Breast epithelium (tissue), 4 donors: ENCODE measurements at regions not wholly inside any gene's neighbourhood (a gene's known extent, or its start where the extent isn't known, plus 50 kb on each side); places are given as distances from the start of the nearest gene placed in this dataset.

Experiments
- DNase-seq, 2 donors: peaks; one replicate each; pipeline ENCODE4 v3.0.0-alpha.2; 2019; ENCODE audit warnings: low spot score in 2 of 2
- H3K27ac ChIP-seq, 2 donors: fragments of 200-600 bp; sonication (generic) in 1 of 2; one replicate each; pipeline ENCODE4 v1.5.1; 2016 to 2019; ENCODE audit warnings: mild to moderate bottlenecking in 1 of 2
- H3K27me3 ChIP-seq, 2 donors: fragments of 200-600 bp; sonication (generic) in 1 of 2; one replicate each; pipeline versions ENCODE4 v1.5.1 to v1.6.0; 2017 to 2019; ENCODE audit warnings: control low read depth in 1 of 2, mild to moderate bottlenecking in 1 of 2
- H3K36me3 ChIP-seq: fragments of 200-600 bp; one replicate; pipeline ENCODE4 v1.5.1; 2019
- H3K4me1 ChIP-seq, 2 donors: fragments of 200-600 bp; sonication (generic); one replicate each; pipeline ENCODE4 v1.5.1; 2016 to 2019; ENCODE audit warnings: control low read depth in 1 of 2
- H3K4me3 ChIP-seq, 3 donors: fragments of 200-600 bp; sonication (generic); 1 replicate in 2 of 3; 2 replicates in 1 of 3; pipeline ENCODE4 v1.5.1; 2016 to 2019; ENCODE audit warnings: mild to moderate bottlenecking in 3 of 3, moderate library complexity in 2 of 3
- H3K9me3 ChIP-seq, 2 donors: fragments of 200-600 bp; sonication (generic) in 1 of 2; one replicate each; pipeline ENCODE4 v1.5.1; 2016 to 2019; ENCODE audit warnings: control low read depth in 1 of 2
- CTCF ChIP-seq, 3 donors: fragments of 450-650 bp; IDR thresholded peaks; one replicate each; pipeline ENCODE4 v1.5.1; 2016 to 2017; ENCODE audit warnings: antibody characterized with exemption in 3 of 3, mild to moderate bottlenecking in 3 of 3, moderate library complexity in 3 of 3
- POLR2A ChIP-seq: fragments of 450-650 bp; IDR thresholded peaks from one replicate; pipeline ENCODE4 v1.6.1; 2016; ENCODE audit warnings: antibody characterized with exemption, mild to moderate bottlenecking, moderate library complexity
- POLR2AphosphoS5 ChIP-seq, 3 donors: sonication (generic); formaldehyde crosslinking; IDR thresholded peaks; one replicate each; pipeline ENCODE4 v1.6.1; 2017; ENCODE audit warnings: antibody characterized with exemption in 3 of 3
- intact Hi-C: fragments of 100-400 bp; cut with DNase I; formaldehyde crosslinking; loops from one replicate; pipeline ENCODE4 v1.15.1; 2023; ENCODE audit warnings: low total_unique reads

GRCh38 chr1:214107322-214108096, 119.7 kb downstream of the PROX1 start:
- TF ChIP-seq CTCF (IDR thresholded peaks at IDR 0.05) (no peak), POLR2A (no peak), POLR2AphosphoS5 (IDR thresholded peaks at IDR 0.05) (no peak)
- Histone ChIP-seq H3K4me1 (no peaks in the 10 kb centered on the region), H3K9me3 (peaks cover 0 to 6% of the 10 kb centered on the region in 2 donors), H3K36me3 (no peaks in the 10 kb centered on the region), H3K4me3 (peak overlapping the region; percentile 17 to 48 (median 19)), H3K27me3 (no peaks in the 10 kb centered on the region), H3K27ac (peak overlapping the region in 1 of 2 donors; percentile 19)
- intact Hi-C loops, result no loop called here
- DNase-seq, result no peak

- H3K27me3 ChIP-seq, result no peaks in the 10 kb centered on the region
- H3K27ac ChIP-seq, result peak overlapping the region in 1 of 2 donors; percentile 19
- TF ChIP-seq POLR2AphosphoS5 (IDR thresholded peaks at IDR 0.05) (no peak), POLR2A (no peak), CTCF (IDR thresholded peaks at IDR 0.05) (no peak)
- intact Hi-C loops, result no loop called here
- H3K36me3 ChIP-seq, result no peaks in the 10 kb centered on the region
- H3K4me3 ChIP-seq, result peak overlapping the region in 1 of 3 donors; percentile 48
- no peaks in the 10 kb centered on the region for H3K4me1 ChIP-seq
- DNase-seq, result no peak
- peaks cover 0 to 6% of the 10 kb centered on the region in 2 donors for H3K9me3 ChIP-seq
These were observed 120.3 kb downstream of the PROX1 start for GRCh38 chr1:214108097-214108446.

GRCh38 chr1:214111796-214112195, 124.0 kb downstream of the PROX1 start:
- TF ChIP-seq POLR2A, result no peak
- no peak for TF ChIP-seq CTCF (IDR thresholded peaks at IDR 0.05)
- no peak for TF ChIP-seq POLR2AphosphoS5 (IDR thresholded peaks at IDR 0.05)
- Histone ChIP-seq H3K4me3 (no peak overlapping the region), H3K27me3 (no peaks in the 10 kb centered on the region), H3K9me3 (no peaks in the 10 kb centered on the region), H3K27ac (no peak overlapping the region), H3K4me1 (no peaks in the 10 kb centered on the region), H3K36me3 (no peaks in the 10 kb centered on the region)
- intact Hi-C loops, result no loop called here
- no peak for DNase-seq

- no peaks in the 10 kb centered on the region for H3K27me3 ChIP-seq
- peaks cover 7 to 15% of the 10 kb centered on the region in 2 donors for H3K9me3 ChIP-seq
- no peaks in the 10 kb centered on the region for H3K4me1 ChIP-seq
- H3K27ac ChIP-seq, result no peak overlapping the region
- no peak for DNase-seq
- H3K4me3 ChIP-seq, result no peak overlapping the region
- intact Hi-C loops, result no loop called here
- no peaks in the 10 kb centered on the region for H3K36me3 ChIP-seq
- TF ChIP-seq POLR2A (no peak), POLR2AphosphoS5 (IDR thresholded peaks at IDR 0.05) (no peak), CTCF (IDR thresholded peaks at IDR 0.05) (no peak)
These were observed 128.5 kb downstream of the PROX1 start for GRCh38 chr1:214116258-214116657.

- TF ChIP-seq POLR2AphosphoS5 (IDR thresholded peaks at IDR 0.05) (no peak), CTCF (IDR thresholded peaks at IDR 0.05) (no peak), POLR2A (no peak)
- Histone ChIP-seq H3K4me3 (no peak overlapping the region), H3K9me3 (peaks cover 7 to 15% of the 10 kb centered on the region in 2 donors), H3K36me3 (no peaks in the 10 kb centered on the region), H3K27me3 (no peaks in the 10 kb centered on the region), H3K27ac (no peak overlapping the region), H3K4me1 (no peaks in the 10 kb centered on the region)
- DNase-seq, result no peak
- intact Hi-C loops, result no loop called here
These were observed 130.0 kb downstream of the PROX1 start for GRCh38 chr1:214117780-214118179.
